ENCODE measurements at regions not wholly inside any gene's neighbourhood (a gene's known extent, or its start where the extent isn't known, plus 50 kb on each side); places are given as distances from the start of the nearest gene placed in this dataset.

GRCh38 chr1:55524006-55524405 lies 308.8 kb upstream of the USP24 start:
- no peak overlapping the region for H3K4me3 ChIP-seq (ENCODE audit: low read depth, low read length)
- DNase-seq (ENCODE audit: low read depth): no peak
- in situ Hi-C loops (cut with HindIII; ENCODE audit: low sequenced_read_pairs): no loop called here
- no peak for TF ChIP-seq CTCF (IDR thresholded peaks at IDR 0.05; ENCODE audit: low read depth, low read length, missing control alignments)

DNA sequence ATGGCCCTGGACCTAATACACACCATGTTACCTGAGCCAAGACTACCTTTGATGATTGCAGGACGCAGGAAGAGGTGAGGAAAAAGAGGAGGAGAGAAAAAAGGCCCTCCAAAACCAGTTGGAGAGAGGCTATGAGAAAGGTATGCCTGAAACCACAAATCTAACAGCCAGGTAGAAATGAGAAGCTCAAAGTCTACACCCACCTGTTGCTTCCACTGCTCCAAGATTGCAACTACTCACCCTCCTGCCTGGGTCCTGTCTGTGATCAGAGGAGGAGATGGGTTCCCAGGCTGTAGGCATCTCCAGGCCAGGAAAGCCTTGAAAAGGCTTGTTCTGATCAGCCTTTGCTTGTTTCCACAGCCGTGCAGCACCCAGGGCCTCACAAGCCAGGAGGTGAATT lies 307.8 kb upstream of the USP24 start:
- no peak for TF ChIP-seq CTCF (IDR thresholded peaks at IDR 0.05; ENCODE audit: low read depth, low read length, missing control alignments)
- no peak overlapping the region for H3K4me3 ChIP-seq (ENCODE audit: low read depth, low read length)
- DNase-seq (ENCODE audit: low read depth): no peak
- in situ Hi-C loops (cut with HindIII; ENCODE audit: low sequenced_read_pairs): no loop called here

GRCh38 chr1:55522353-55522903 lies 307.3 kb upstream of the USP24 start:
- H3K4me3 ChIP-seq (ENCODE audit: low read depth, low read length): no peak overlapping the region
- no peak for TF ChIP-seq CTCF (IDR thresholded peaks at IDR 0.05; ENCODE audit: low read depth, low read length, missing control alignments)
- in situ Hi-C loops (cut with HindIII; ENCODE audit: low sequenced_read_pairs): no loop called here
- no peak for DNase-seq (ENCODE audit: low read depth)

- no peak for DNase-seq (ENCODE audit: low read depth)
- TF ChIP-seq CTCF (IDR thresholded peaks at IDR 0.05; ENCODE audit: low read depth, low read length, missing control alignments): no peak
- in situ Hi-C loops (cut with HindIII; ENCODE audit: low sequenced_read_pairs): no loop called here
- H3K4me3 ChIP-seq (ENCODE audit: low read depth, low read length): no peak overlapping the region
Measured at GRCh38 chr1:55520861-55521260, 305.7 kb upstream of the USP24 start.

DNA sequence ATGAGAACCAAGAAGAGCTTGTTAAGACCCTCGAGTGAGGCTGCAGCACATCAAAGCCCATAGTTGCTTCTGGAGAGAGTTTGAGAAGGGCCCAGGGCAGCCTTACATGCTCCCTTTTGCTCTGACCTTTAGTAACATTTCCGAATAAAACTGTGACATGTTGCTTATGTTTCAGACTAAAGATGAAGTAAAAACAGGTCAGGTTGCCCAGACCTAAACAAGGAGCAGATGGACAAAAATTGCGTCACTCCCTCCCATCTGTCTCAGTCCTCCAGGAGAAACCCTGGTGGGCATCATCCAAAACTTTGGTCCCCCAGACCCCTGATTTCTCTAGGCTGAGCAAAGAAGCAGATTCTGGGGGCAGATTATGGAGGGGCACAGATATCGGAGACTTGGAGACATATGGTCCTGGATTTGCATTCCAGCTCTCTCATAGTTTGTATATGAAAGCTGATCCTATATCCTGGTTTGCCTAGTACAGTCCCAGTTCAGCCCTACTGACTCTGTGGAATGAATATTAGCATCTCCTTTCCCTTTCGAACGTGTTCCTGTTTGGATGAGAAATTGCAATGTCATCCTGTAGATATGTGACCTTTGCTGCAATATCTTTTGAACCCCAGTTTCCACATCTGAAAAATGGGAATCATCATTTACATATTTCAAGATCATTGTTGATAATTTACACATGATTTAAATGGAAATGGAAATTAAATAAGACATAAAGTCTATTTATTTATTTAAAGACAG lies 304.9 kb upstream of the USP24 start:
- no peak overlapping the region for H3K4me3 ChIP-seq (ENCODE audit: low read depth, low read length)
- in situ Hi-C loops (cut with HindIII; ENCODE audit: low sequenced_read_pairs): no loop called here
- no peak for DNase-seq (ENCODE audit: low read depth)
- no peak for TF ChIP-seq CTCF (IDR thresholded peaks at IDR 0.05; ENCODE audit: low read depth, low read length, missing control alignments)

GRCh38 chr1:55519276-55519675 lies 304.1 kb upstream of the USP24 start:
- in situ Hi-C loops (cut with HindIII; ENCODE audit: low sequenced_read_pairs): no loop called here
- DNase-seq (ENCODE audit: low read depth): no peak
- H3K4me3 ChIP-seq (ENCODE audit: low read depth, low read length): no peak overlapping the region
- TF ChIP-seq CTCF (IDR thresholded peaks at IDR 0.05; ENCODE audit: low read depth, low read length, missing control alignments): no peak

Data from astrocyte of the cerebellum (primary cell).